ENCODE measurements at regions not wholly inside any gene's neighbourhood (a gene's known extent, or its start where the extent isn't known, plus 50 kb on each side); places are given as distances from the start of the nearest gene placed in this dataset.

- POLR2A ChIA-PET, result no interaction called here
Observed at GRCh38 chr4:117783716-117784115, 250.6 kb upstream of the NDST3 start.

GRCh38 chr4:117784266-117784665 lies 250.0 kb upstream of the NDST3 start:
- TF ChIP-seq CTCF (IDR thresholded peaks at IDR 0.05; ENCODE audit: control extremely low read depth, extremely low read depth, low read depth, missing control alignments), result no peak
- ChIA-PET CTCF (no interaction called here), POLR2A (no interaction called here)
- DNase-seq (ENCODE audit: extremely low spot score), result no peak

More at GRCh38 chr4:117783716-117784115, 250.6 kb upstream of the NDST3 start:
- no peak for TF ChIP-seq CTCF (IDR thresholded peaks at IDR 0.05; ENCODE audit: control extremely low read depth, extremely low read depth, low read depth, missing control alignments)
- DNase-seq (ENCODE audit: extremely low spot score), result no peak
- CTCF ChIA-PET, result no interaction called here

DNA sequence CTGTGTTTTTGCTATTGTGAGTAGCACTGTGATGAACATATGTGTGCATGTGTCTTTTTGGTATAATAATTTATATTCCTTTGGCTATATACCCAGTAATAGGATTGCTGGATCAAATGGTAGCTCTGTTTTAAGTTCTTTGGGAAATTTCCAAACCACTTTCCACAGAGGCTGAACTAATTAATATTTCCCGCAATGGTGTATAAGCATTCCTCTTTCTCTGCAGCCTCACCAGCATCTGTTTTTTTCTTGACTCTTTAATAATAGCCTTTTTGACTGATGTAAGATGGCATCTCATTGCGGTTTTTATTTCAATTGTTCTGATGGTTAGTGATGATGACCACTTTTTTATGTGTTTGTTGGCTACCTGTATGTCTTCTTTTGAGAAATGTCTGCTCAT lies 247.7 kb upstream of the NDST3 start:
- ChIA-PET CTCF (interaction anchor here (1.6 kb wide), 1 partner anchor 9 kb away, joined by 4 read pairs; no protein-coding TSS in a partner anchor), POLR2A (no interaction called here)
- no peak for DNase-seq (ENCODE audit: extremely low spot score)
- TF ChIP-seq CTCF (IDR thresholded peaks at IDR 0.05; ENCODE audit: control extremely low read depth, extremely low read depth, low read depth, missing control alignments), result no peak

GRCh38 chr4:117793845-117794480 lies 240.3 kb upstream of the NDST3 start:
- TF ChIP-seq CTCF (IDR thresholded peaks at IDR 0.05; ENCODE audit: control extremely low read depth, extremely low read depth, low read depth, missing control alignments), result no peak
- DNase-seq (ENCODE audit: extremely low spot score), result no peak
- ChIA-PET POLR2A (no interaction called here), CTCF (interaction anchor here (0.8 to 1.6 kb wide), 4 partner anchors 13 to 39 kb away, joined by 3 to 4 read pairs (median 4); no protein-coding TSS in a partner anchor)

DNA sequence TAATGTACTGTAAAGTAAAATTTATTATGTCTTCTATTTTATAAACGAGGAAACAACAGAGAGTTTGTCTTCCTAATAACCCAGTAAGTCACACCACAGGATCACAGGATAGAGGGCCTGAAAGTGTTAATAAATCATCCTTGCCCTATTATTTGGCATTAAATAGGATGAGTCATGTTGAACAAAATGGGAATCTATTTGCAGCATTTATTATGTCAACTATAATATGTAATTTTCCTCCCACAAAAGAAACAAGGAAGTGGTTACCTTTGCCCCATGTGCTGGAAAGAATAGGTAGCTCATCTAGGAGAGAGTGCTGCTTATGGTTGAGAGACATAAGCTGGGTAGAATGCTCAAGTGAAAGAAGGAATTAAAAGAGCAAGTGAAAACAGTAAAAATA lies 237.6 kb upstream of the NDST3 start:
- POLR2A ChIA-PET, result no interaction called here
- no peak for TF ChIP-seq CTCF (IDR thresholded peaks at IDR 0.05; ENCODE audit: control extremely low read depth, extremely low read depth, low read depth, missing control alignments)
- no peak for DNase-seq (ENCODE audit: extremely low spot score)
- CTCF ChIA-PET, result interaction anchor here (1.9 kb wide), 1 partner anchor 10 kb away, joined by 7 read pairs; no protein-coding TSS in a partner anchor

- no peak for DNase-seq (ENCODE audit: extremely low spot score)
- ChIA-PET POLR2A (no interaction called here), CTCF (interaction anchor here (0.9 kb wide), 1 partner anchor 21 kb away, joined by 3 read pairs; no protein-coding TSS in a partner anchor)
- no peak for TF ChIP-seq CTCF (IDR thresholded peaks at IDR 0.05; ENCODE audit: control extremely low read depth, extremely low read depth, low read depth, missing control alignments)
Observed at GRCh38 chr4:117800636-117801035, 233.7 kb upstream of the NDST3 start.

All from GM10248 (cell line).